HG03108 (cell line): ENCODE measurements at regions not wholly inside any gene's neighbourhood (a gene's known extent, or its start where the extent isn't known, plus 50 kb on each side); places are given as distances from the start of the nearest gene placed in this dataset.

Experiments
- ATAC-seq: cut with Tn5 transposase; IDR thresholded peaks from one replicate; pipeline ENCODE4 v1.9.1; 2021; ENCODE audit warnings: moderate library complexity; ENCODE audit not compliant: unreplicated experiment

DNA sequence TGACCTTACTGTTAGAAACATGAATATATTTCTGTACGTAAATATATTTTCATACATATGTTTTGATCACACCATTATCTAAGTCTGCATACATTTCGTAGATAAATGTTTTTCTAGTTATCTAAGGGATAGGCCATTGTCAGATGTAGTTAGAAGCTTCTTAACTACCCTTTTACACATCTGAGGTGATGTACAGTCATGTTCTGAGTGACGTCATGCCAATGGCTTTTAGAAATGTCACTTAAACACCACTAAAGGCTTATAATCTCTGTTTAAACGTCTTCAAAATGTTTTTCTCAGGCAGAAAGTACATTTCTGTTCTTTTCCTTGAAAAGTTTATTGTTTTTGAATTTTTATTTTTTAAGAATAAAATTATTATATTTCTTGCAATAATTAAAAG, 781.9 kb downstream of the MRPL39 start:
- ATAC-seq: no peak

DNA sequence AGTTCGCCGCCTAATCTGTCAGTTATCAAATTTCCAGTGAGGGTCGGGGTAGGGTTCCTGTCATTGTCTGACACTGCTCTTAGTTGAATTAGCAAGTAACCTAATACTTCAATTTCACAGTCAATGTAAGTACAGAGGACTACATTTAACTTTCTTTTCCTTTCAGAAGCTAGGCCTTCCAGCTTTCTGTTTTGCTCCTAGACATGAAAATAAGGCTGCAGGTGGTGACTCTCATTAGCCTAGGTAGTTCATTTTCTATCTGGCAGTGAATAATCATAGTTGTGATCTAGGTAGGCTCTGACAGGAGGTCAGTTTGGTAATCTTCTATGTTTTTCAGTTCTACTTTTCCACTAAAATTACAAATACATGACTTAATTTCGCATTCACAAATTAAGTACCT, 783.1 kb downstream of the MRPL39 start:
- no peak for ATAC-seq

DNA sequence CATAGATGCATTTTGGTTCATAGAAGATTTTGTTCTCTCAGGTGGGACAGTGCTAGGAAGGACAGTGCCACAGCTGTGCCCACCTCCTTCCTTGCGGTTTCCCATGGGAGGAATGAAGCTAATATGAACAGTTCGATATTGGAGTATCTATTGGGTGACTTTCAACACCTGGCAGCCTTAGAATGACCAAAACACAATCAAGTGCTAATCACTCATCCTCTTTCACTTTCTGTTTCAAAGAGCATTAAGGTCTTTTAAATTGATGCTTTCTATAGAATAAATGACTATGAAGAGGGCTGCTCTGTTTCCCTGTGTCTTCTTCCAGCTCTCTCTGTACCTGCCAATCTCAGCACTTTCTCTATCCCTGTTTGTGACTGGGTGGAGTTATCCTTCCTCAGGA, 784.0 kb downstream of the MRPL39 start:
- no peak for ATAC-seq

DNA sequence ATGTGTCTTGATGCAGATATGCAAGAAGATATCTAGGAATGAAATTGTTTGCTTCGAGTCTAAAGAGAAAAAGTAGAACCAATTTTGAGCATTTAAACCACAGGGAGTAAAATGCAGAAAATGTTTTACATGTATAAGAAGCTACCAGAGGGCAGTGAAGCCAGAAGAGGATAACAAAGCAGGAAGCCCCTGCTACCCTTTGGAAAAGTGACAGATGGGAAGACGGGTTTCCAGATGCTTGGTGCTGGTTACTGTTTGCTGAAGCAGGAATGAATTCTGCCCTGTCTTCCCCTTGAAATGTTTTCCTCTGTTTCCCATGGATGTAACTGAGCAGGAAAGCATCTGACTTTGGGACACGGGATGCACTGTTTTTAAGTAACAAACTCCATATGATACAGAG, 822.2 kb downstream of the MRPL39 start:
- ATAC-seq: no peak

DNA sequence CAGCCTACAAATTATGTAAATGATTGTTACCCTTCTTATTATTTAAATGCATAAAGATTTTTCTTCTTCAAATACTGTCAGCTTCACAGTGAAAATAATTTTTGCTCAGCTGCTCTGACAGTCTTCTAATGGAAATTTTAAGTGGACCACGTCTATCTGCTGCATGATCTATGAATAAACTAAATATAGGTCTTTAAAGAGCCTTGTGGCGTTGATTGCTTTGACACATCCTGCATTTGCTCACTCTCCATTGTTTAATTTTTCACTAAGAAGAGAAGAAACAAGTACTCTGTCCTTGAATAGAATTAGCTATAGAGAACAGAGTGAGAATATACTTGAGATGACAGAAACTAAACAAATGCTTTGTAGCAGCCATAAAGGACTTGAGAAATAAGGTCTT, 826.1 kb downstream of the MRPL39 start:
- ATAC-seq: no peak

DNA sequence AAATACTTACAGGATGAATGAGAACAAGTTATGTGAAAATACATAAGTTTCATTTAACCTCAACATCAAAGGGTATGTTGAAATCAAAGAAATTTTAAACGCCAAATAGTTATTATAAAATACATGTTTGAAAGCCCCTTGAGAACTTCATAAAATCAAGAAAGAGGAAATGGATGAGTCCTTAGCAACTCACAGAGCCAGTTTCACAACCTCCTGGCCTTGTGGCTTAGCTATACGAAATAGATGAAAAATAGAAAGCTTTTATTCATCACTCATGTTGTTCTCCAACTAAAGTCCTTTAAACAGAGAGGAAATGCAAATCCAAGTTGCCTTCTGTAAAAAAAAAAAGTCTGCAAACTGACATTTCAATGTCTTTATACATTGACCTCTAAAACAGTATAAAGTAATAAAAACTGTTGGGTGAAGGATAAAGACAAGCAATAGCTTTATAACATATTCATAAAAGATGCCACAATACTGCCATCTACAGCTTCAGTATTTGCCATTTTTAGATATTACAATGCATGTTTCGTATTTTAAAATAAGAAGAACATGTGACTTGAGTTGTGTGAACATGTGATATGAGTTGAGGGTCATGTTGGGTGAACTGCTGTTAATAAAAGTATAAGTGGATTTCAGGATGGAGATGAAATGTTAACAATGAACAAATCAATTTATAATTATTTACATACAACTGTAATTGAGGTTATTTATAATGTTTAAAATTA, 847.8 kb downstream of the MRPL39 start:
- no peak for ATAC-seq

GRCh38 chr21:24738063-24738462, 869.2 kb downstream of the MRPL39 start:
- no peak for ATAC-seq

DNA sequence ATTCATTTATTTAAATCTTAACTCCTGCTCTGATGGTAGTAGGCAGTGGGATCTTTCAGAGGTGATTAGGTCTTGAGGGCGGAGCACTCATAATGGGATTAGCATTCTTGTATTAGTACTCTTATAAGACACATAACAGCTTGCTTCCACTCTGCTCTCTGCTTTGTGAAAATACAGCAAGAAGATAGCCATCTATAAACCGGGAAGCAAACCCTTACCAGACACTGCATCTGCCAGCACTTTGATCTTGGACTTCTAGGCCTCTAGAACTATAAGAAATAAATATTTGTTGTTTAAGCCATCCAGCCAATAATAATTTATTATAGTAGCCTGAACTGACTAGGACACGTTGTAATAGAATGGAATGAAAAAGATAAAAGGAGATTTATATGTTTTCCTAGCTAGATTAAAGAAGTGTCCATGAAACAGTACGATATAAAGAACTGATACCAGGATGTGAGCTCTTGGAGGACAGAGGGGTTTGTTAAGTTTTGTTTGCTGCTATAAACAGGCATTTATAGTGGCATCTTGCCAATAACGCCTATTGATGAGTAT, 869.9 kb downstream of the MRPL39 start:
- ATAC-seq: no peak

DNA sequence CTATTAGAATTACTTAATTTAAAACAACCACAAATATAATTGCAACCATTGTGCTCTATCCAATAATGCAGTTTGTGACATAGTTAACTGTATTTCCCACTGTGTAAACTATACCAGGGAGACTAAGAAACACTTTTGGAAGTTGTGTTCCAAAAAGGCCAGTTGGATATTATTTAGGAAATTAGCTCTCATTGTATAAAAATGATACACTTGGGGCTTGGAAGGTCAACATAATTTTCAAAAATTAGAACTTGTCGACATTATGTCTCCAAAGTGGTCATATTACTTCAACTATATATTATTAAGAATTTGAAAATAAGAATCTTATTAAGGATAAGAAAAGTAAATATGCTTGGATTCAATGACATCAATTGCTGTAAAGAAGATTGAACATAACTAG, 876.6 kb downstream of the MRPL39 start:
- no peak for ATAC-seq

- ATAC-seq: no peak
Measured at GRCh38 chr21:24729568-24729967, 877.7 kb downstream of the MRPL39 start.

GRCh38 chr21:24727803-24728440, 879.4 kb downstream of the MRPL39 start:
- ATAC-seq: no peak

DNA sequence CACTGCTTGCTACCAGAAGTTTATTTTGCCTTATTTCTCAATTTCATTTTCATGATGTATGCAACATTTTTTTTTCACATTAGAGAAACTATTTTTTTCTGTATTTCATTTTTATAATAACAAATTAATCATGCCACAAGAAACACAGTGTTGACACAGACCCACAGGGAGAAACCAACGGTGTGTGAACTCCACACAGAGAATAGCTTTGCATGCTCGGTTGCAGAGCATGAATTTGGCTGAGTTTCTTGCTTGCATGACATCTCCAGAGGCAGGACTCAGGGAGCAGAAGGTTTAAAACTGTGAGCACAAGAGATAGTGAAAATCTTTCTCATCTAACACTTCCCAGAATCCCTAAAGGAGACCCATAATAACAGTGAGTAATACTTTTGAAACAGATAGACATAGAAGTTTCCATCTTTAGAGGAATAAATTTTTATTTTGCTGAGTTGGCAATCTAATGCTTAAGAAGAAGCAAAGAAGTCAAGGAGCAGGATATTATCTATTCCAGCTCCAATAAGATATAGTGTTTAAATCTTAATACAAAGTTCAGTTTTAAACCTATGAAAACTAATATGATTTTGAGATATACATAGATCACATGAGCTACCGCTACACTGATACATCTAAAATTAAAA, 890.9 kb downstream of the MRPL39 start:
- ATAC-seq: no peak

DNA sequence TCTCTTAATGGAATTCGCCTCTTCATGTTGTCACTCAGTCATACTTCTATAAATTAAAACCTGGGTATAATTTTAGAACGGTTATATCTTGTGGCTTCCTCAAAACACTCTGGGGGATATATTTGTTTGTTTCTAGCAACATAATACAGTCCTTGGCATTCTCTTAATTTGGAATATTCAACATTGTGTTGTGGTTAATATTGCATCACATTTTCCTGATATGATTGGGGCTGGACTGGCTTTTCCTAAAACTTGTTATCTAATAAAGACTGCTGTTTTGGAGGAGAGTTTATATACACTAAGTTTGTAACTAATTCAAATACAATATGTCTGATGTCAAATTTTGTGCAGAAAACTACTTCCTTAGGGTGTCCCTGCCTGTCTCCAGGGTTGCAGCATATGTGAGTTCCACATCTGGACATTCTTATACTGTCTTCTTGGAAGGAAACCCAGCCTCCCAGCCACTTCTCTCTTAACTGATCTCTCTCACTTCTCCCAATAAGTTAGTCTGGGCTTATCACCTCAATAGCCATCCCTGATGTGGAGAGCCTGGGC, 892.6 kb downstream of the MRPL39 start:
- no peak for ATAC-seq

GRCh38 chr21:24705201-24705600, 902.1 kb downstream of the MRPL39 start:
- ATAC-seq: no peak

DNA sequence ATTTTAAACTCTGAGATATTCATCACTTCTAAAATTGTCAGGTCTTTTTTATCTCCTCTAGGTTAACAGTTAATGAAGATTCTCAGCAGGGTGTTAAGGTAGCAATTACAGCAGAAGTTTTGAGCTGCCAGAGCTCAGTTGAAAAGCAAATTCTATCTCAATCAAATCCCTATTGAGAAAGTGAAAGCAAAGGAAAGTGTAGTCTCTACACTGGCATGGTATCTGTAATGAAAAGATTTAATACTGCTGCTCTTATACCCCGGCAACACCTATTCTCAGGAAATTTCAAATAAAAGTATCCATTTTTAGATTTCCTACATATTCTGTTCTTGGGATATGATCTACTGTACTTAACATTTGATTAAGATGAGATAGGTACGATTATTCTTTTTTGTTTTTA, 913.5 kb downstream of the MRPL39 start:
- no peak for ATAC-seq

DNA sequence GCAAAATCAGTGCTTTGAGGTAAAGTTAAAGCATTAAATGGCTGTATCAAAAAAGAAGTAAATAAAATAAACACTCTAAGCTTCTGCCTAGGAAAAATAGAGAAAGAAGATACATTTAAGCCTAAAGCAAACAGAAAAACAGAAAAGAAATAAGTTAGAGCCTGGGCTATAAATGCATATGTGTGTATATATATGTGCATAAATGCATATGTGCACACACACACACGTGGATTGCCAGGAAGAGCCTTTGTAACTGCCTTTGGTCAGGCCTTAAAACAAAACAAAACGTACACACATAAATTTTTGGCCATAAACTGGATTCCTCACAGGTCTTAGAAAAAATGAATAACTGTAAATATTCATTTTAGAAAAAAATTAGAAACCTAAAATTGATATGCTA, 925.8 kb downstream of the MRPL39 start:
- no peak for ATAC-seq

DNA sequence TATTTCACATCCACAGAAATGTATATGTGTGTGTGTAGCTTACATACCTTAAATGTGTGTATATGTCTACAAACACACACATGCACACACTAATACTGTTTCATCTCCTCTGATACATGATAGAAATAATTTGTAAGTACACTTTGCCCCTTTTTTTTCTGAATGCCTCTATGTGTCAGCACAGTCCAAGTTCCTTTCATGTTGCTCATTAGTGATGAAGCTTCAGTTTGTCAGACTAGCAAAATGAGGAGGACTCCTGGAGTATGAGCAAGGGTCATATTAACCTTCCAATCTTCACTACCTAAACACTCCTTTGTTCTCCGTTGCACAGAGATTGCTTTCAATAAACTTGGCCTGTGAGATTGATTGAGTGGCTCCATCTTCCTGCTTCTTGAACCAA, 935.4 kb downstream of the MRPL39 start:
- ATAC-seq: no peak

- ATAC-seq: no peak
Measured at GRCh38 chr21:24658926-24659325, 948.4 kb downstream of the MRPL39 start.

GRCh38 chr21:24658026-24658425, 949.3 kb downstream of the MRPL39 start:
- ATAC-seq: no peak

DNA sequence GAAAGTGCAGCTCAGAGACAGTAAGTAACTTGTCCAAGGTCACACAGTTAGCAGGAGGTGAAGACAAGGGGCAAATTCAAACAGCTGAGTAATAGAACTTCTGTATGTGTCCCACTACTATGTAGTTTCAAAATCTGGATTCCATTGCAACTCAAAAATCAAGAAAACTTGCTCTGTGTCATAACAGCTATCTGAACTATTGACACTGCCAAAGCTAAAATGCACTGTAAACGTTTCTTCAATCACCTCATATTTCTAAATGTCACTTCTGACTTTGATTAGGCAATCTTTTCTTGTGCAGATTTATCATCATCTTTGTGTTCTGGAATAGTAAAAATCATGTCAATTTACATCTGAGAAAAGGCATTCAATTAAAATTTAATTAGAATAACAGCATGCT, 957.6 kb downstream of the MRPL39 start:
- ATAC-seq: no peak

- ATAC-seq: no peak
Measured at GRCh38 chr21:24636696-24637095, 970.6 kb downstream of the MRPL39 start.

DNA sequence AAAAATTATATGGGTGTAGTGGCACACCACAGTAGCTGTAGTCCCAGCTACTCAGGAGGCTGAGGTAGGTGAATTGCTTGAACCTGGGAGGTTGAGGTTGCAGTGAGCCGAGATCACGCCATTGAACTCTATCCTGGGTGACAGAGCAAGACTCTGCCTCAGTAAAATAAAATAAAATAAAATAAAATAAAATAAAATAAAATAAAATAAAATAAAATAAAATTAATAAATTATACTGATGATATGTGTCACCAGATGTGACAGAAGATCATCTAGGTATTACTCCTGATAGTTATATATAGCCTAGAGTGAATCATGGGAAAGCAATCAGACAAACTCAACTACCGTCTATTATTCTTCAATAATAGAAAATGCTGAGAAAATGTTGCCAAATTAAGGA, 972.5 kb downstream of the MRPL39 start:
- ATAC-seq: no peak
